OCI-LY7 (cell line): ENCODE measurements at regions not wholly inside any gene's neighbourhood (a gene's known extent, or its start where the extent isn't known, plus 50 kb on each side); places are given as distances from the start of the nearest gene placed in this dataset.

Experiments used
- BruUV-seq: library from RNA; stranded (reverse); fragments of 400-500 nt; replicated peaks from 2 replicates; lab custom pipeline; 2021; lab: Mats Ljungman, UMichigan
- CTCF ChIA-PET: fragments of 300-600 bp; sonication (Branson Sonifier 250); formaldehyde crosslinking; loops from one replicate; lab custom pipeline; 2022; ENCODE audit warnings: antibody characterized with exemption; ENCODE audit not compliant: unreplicated experiment; lab: Charles Lee
- POLR2A ChIA-PET: fragments of 300-600 bp; sonication (Branson Sonifier 250); formaldehyde crosslinking; loops from one replicate; lab custom pipeline; 2022; ENCODE audit warnings: antibody characterized with exemption; lab: Charles Lee
- DNase-seq: peaks from one replicate; pipeline ENCODE4 v3.0.0-alpha.2; 2015; ENCODE audit warnings: low spot score
- H2AFZ ChIP-seq: fragments of 200-600 bp; sonication (generic), shearing (Covaris generic); 2 replicates; pipeline ENCODE4 v1.6.1; 2014; ENCODE audit warnings: mild to moderate bottlenecking, antibody characterized with exemption, low read length, moderate library complexity
- H3K27ac ChIP-seq: fragments of 200-600 bp; sonication (generic); 2 replicates; pipeline ENCODE4 v1.5.1; 2014; ENCODE audit warnings: mixed run types, low read depth, mild to moderate bottlenecking, moderate library complexity, low read length, inconsistent platforms; ENCODE audit not compliant: poor library complexity, severe bottlenecking
- H3K36me3 ChIP-seq: fragments of 200-600 bp; sonication (generic); 2 replicates; pipeline ENCODE4 v1.6.1; 2014; ENCODE audit warnings: mild to moderate bottlenecking, antibody characterized with exemption, low read length, moderate library complexity, mixed read lengths; ENCODE audit not compliant: insufficient read depth
- H3K4me1 ChIP-seq: fragments of 200-600 bp; sonication (generic); 2 replicates; pipeline ENCODE4 v1.5.1; 2014; ENCODE audit warnings: mild to moderate bottlenecking, low read length; ENCODE audit not compliant: insufficient read depth, poor library complexity, severe bottlenecking
- H3K4me2 ChIP-seq: fragments of 200-600 bp; sonication (generic); 2 replicates; pipeline ENCODE4 v1.6.1; 2014; ENCODE audit warnings: mild to moderate bottlenecking, low read length
- H3K4me3 ChIP-seq: fragments of 200-600 bp; sonication (generic); 2 replicates; pipeline ENCODE4 v1.5.1; 2014; ENCODE audit warnings: mild to moderate bottlenecking, low read depth, low read length; ENCODE audit not compliant: poor library complexity, severe bottlenecking
- H3K79me2 ChIP-seq: fragments of 200-600 bp; sonication (generic); 2 replicates; pipeline ENCODE4 v1.6.1; 2016; ENCODE audit warnings: low read depth, mild to moderate bottlenecking, low read length, moderate library complexity, mixed read lengths; ENCODE audit not compliant: insufficient read depth
- H3K9me2 ChIP-seq: fragments of 200-600 bp; sonication (generic); 2 replicates; pipeline ENCODE4 v1.6.1; 2016; ENCODE audit warnings: mild to moderate bottlenecking, low read length, mixed read lengths; ENCODE audit not compliant: insufficient read depth
- H3K9me3 ChIP-seq: fragments of 200-600 bp; sonication (generic); 2 replicates; pipeline ENCODE4 v1.6.1; 2014; ENCODE audit warnings: mild to moderate bottlenecking, mixed run types, low read length, mixed read lengths
- H4K20me1 ChIP-seq: fragments of 200-600 bp; sonication (generic); 2 replicates; pipeline ENCODE4 v1.6.1; 2014; ENCODE audit warnings: mild to moderate bottlenecking, antibody characterized with exemption, low read length, moderate library complexity, mixed read lengths; ENCODE audit not compliant: insufficient read depth
- EZH2phosphoT487 ChIP-seq: fragments of 200-600 bp; sonication (generic); IDR thresholded peaks from 2 replicates; pipeline ENCODE4 v1.6.1; 2018; ENCODE audit warnings: low read depth, borderline replicate concordance, mild to moderate bottlenecking, mixed run types, antibody characterized with exemption, low read length, moderate library complexity, mixed read lengths
- intact Hi-C: fragments of 100-400 bp; cut with micrococcal nuclease; formaldehyde crosslinking; loops from one replicate; pipeline ENCODE4 v1.10.0; 2022; ENCODE audit not compliant: unreplicated experiment
- TF ChIP-seq, protein P1 (sequence below): fragments of 200-600 bp; sonication (generic); conservative IDR thresholded peaks from 2 replicates; pipeline ENCODE4 v1.5.1; 2014; ENCODE audit warnings: mild to moderate bottlenecking, antibody characterized with exemption, low read length, moderate library complexity, mixed read lengths

- ChIA-PET CTCF (no interaction called here), POLR2A (no interaction called here)
- Histone ChIP-seq H3K27ac (no peak overlapping the region), H3K9me2 (no peaks in the 10 kb centered on the region), H2AFZ (no peak overlapping the region), H3K4me2 (no peak overlapping the region), H3K9me3 (no peaks in the 10 kb centered on the region), H3K4me3 (no peak overlapping the region), H3K79me2 (no peaks in the 10 kb centered on the region), H4K20me1 (no peaks in the 10 kb centered on the region), H3K36me3 (no peaks in the 10 kb centered on the region), H3K4me1 (no peaks in the 10 kb centered on the region)
- DNase-seq, result no peak
- intact Hi-C loops, result no loop called here
- no TSS peak for BruUV-seq
- TF ChIP-seq, protein P1, sequence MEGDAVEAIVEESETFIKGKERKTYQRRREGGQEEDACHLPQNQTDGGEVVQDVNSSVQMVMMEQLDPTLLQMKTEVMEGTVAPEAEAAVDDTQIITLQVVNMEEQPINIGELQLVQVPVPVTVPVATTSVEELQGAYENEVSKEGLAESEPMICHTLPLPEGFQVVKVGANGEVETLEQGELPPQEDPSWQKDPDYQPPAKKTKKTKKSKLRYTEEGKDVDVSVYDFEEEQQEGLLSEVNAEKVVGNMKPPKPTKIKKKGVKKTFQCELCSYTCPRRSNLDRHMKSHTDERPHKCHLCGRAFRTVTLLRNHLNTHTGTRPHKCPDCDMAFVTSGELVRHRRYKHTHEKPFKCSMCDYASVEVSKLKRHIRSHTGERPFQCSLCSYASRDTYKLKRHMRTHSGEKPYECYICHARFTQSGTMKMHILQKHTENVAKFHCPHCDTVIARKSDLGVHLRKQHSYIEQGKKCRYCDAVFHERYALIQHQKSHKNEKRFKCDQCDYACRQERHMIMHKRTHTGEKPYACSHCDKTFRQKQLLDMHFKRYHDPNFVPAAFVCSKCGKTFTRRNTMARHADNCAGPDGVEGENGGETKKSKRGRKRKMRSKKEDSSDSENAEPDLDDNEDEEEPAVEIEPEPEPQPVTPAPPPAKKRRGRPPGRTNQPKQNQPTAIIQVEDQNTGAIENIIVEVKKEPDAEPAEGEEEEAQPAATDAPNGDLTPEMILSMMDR, result no peak
- no peak for TF ChIP-seq EZH2phosphoT487
Observed at GRCh38 chr2:146615778-146616177, 1229.1 kb upstream of the ACVR2A start.

- H3K4me3 ChIP-seq, result no peak overlapping the region
- H3K9me3 ChIP-seq, result no peaks in the 10 kb centered on the region
- H3K9me2 ChIP-seq, result no peaks in the 10 kb centered on the region
- no peaks in the 10 kb centered on the region for H3K36me3 ChIP-seq
- no peaks in the 10 kb centered on the region for H3K79me2 ChIP-seq
- ChIA-PET POLR2A (no interaction called here), CTCF (no interaction called here)
- no peak overlapping the region for H2AFZ ChIP-seq
- TF ChIP-seq, protein P1, result no peak
- no peak for TF ChIP-seq EZH2phosphoT487
- DNase-seq, result no peak
- no peak overlapping the region for H3K4me2 ChIP-seq
- no peaks in the 10 kb centered on the region for H4K20me1 ChIP-seq
- no TSS peak for BruUV-seq
- no peaks in the 10 kb centered on the region for H3K4me1 ChIP-seq
- no peak overlapping the region for H3K27ac ChIP-seq
- intact Hi-C loops, result no loop called here
Observed at GRCh38 chr2:146608490-146608889, 1236.3 kb upstream of the ACVR2A start.

GRCh38 chr2:146604521-146604920, 1240.3 kb upstream of the ACVR2A start:
- no TSS peak for BruUV-seq
- Histone ChIP-seq H3K9me3 (no peaks in the 10 kb centered on the region), H2AFZ (no peak overlapping the region), H3K79me2 (no peaks in the 10 kb centered on the region), H3K4me3 (no peak overlapping the region), H3K9me2 (no peaks in the 10 kb centered on the region), H3K36me3 (no peaks in the 10 kb centered on the region), H3K4me2 (no peak overlapping the region), H4K20me1 (no peaks in the 10 kb centered on the region), H3K27ac (no peak overlapping the region), H3K4me1 (no peaks in the 10 kb centered on the region)
- no peak for TF ChIP-seq EZH2phosphoT487
- TF ChIP-seq, protein P1, result no peak
- DNase-seq, result no peak
- ChIA-PET CTCF (no interaction called here), POLR2A (no interaction called here)
- intact Hi-C loops, result no loop called here
